ENCODE measurements at regions not wholly inside any gene's neighbourhood (a gene's known extent, or its start where the extent isn't known, plus 50 kb on each side); places are given as distances from the start of the nearest gene placed in this dataset.

- TF ChIP-seq EP300 (IDR thresholded peaks at IDR 0.05) (no peak), CTCF (IDR thresholded peaks at IDR 0.05) (no peak), POLR2A (IDR thresholded peaks at IDR 0.05) (no peak), POLR2AphosphoS5 (IDR thresholded peaks at IDR 0.05) (no peak)
Observed at GRCh38 chr3:157574531-157574930, 71.3 kb upstream of the VEPH1 start.

Measured in sigmoid colon (tissue), 4 donors.